Activated B cell treated with CpG ODN at 0.5 μM for 24 hours (primary cell): ENCODE measurements at regions not wholly inside any gene's neighbourhood (a gene's known extent, or its start where the extent isn't known, plus 50 kb on each side); places are given as distances from the start of the nearest gene placed in this dataset.

ENCODE experiments used
- ATAC-seq: fragments of 200-7000 bp; cut with Tn5 transposase; one replicate; pipeline ENCODE4 v1.10.0; 2021; ENCODE audit warnings: low read depth, mild to moderate bottlenecking, moderate library complexity
- CTCF ChIA-PET: fragments of 350-600 bp; sonication (Branson Sonifier 250); formaldehyde crosslinking; loops from one replicate; lab custom pipeline; 2021; ENCODE audit warnings: antibody characterized with exemption; lab: Charles Lee
- POLR2A ChIA-PET: fragments of 350-600 bp; sonication (Branson Sonifier 250); formaldehyde crosslinking; loops from one replicate; lab custom pipeline; 2021; ENCODE audit warnings: antibody characterized with exemption; lab: Charles Lee
- DNase-seq: peaks from one replicate; pipeline ENCODE4 v3.0.0; 2022
- H3K27ac Mint-ChIP-seq: one replicate; pipeline ENCODE4 v1.8.0; 2020; ENCODE audit warnings: mixed read lengths
- H3K27me3 Mint-ChIP-seq: one replicate; pipeline ENCODE4 v1.8.0; 2021; ENCODE audit warnings: mixed read lengths
- H3K36me3 Mint-ChIP-seq: one replicate; pipeline ENCODE4 v1.8.0; 2021; ENCODE audit warnings: low read depth, mixed read lengths
- H3K4me1 Mint-ChIP-seq: one replicate; pipeline ENCODE4 v1.8.0; 2021; ENCODE audit warnings: mixed read lengths
- H3K4me3 Mint-ChIP-seq: one replicate; pipeline ENCODE4 v1.8.0; 2020; ENCODE audit warnings: mild to moderate bottlenecking, mixed read lengths
- H3K9me3 Mint-ChIP-seq: one replicate; pipeline ENCODE4 v1.8.0; 2020; ENCODE audit warnings: mixed read lengths
- intact Hi-C: fragments of 100-400 bp; cut with micrococcal nuclease; formaldehyde crosslinking; loops from one replicate; pipeline ENCODE4 v1.15.1; 2024
- TF ChIP-seq, protein P1 (sequence below): fragments of 200-600 bp; IDR thresholded peaks from one replicate; pipeline ENCODE4 v1.8.0; 2022; ENCODE audit warnings: antibody characterized with exemption, mild to moderate bottlenecking

- no peaks in the 10 kb centered on the region for H3K27me3 Mint-ChIP-seq
- CTCF ChIA-PET: interaction anchor here (0.6 kb wide), 1 partner anchor 21 kb away, joined by 3 read pairs; no protein-coding TSS in a partner anchor
- DNase-seq (no peak), ATAC-seq (no peak)
- TF ChIP-seq, protein P1, sequence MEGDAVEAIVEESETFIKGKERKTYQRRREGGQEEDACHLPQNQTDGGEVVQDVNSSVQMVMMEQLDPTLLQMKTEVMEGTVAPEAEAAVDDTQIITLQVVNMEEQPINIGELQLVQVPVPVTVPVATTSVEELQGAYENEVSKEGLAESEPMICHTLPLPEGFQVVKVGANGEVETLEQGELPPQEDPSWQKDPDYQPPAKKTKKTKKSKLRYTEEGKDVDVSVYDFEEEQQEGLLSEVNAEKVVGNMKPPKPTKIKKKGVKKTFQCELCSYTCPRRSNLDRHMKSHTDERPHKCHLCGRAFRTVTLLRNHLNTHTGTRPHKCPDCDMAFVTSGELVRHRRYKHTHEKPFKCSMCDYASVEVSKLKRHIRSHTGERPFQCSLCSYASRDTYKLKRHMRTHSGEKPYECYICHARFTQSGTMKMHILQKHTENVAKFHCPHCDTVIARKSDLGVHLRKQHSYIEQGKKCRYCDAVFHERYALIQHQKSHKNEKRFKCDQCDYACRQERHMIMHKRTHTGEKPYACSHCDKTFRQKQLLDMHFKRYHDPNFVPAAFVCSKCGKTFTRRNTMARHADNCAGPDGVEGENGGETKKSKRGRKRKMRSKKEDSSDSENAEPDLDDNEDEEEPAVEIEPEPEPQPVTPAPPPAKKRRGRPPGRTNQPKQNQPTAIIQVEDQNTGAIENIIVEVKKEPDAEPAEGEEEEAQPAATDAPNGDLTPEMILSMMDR: no peak
- H3K27ac Mint-ChIP-seq: no peak overlapping the region
- no peak overlapping the region for H3K4me3 Mint-ChIP-seq
- intact Hi-C loops: no loop called here
- H3K9me3 Mint-ChIP-seq: peaks cover 20% of the 10 kb centered on the region
- POLR2A ChIA-PET: no interaction called here
- H3K4me1 Mint-ChIP-seq: no peaks in the 10 kb centered on the region
- H3K36me3 Mint-ChIP-seq: no peaks in the 10 kb centered on the region
Observed at GRCh38 chr19:31126236-31126635, 223.0 kb downstream of the TSHZ3 start.

GRCh38 chr19:31125071-31125470 is 224.2 kb downstream of the TSHZ3 start:
- Mint-ChIP-seq H3K27ac (no peak overlapping the region), H3K4me1 (no peaks in the 10 kb centered on the region), H3K27me3 (no peaks in the 10 kb centered on the region), H3K4me3 (no peak overlapping the region), H3K36me3 (no peaks in the 10 kb centered on the region), H3K9me3 (peaks cover 13% of the 10 kb centered on the region)
- ChIA-PET POLR2A (no interaction called here), CTCF (no interaction called here)
- ATAC-seq (no peak), DNase-seq (no peak)
- intact Hi-C loops: no loop called here
- TF ChIP-seq, protein P1: no peak

DNA sequence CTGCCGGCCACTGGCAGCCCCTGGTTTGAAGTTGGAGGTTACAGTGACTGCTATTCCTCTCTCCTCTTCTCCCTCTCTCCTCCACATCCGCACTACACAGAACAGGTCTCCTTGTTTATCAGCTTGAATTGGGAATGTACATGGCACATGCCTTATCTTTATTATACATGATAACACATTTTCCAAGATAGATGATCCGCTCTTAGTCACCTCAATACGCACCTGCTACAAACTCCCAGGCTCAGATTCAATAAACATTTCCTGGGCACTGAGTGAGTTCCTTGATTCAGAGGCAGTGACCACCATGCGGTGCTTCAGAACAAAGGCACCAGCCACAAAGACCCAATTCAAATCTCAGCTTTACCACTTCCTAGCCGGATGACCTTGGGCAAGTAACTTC is 227.7 kb downstream of the TSHZ3 start:
- Mint-ChIP-seq H3K4me3 (no peak overlapping the region), H3K4me1 (no peaks in the 10 kb centered on the region), H3K27ac (no peak overlapping the region), H3K27me3 (no peaks in the 10 kb centered on the region), H3K9me3 (peaks cover 6% of the 10 kb centered on the region), H3K36me3 (no peaks in the 10 kb centered on the region)
- CTCF ChIA-PET: no interaction called here
- TF ChIP-seq, protein P1: no peak
- no peak for DNase-seq
- no peak for ATAC-seq
- POLR2A ChIA-PET: no interaction called here
- intact Hi-C loops: no loop called here

DNA sequence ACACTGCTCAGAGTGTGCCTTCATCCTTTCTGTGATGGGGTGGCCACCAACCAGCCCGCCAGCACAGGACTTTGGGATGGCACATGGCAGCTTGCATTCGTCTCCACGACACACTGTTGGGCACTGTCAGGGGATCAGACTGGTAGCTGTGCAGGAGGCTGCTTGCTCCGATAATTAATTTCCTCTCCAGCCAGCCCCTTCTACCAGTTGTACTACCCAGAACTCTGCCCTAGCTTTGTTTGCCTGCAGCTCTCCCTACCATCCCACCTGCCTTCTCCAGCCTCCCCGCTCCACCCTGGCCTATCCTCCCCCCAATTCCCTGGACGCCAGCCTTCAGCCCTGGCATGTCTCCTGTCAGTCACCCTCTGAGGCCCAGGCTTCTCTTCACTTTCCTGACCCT is 228.3 kb downstream of the TSHZ3 start:
- Mint-ChIP-seq H3K27ac (no peak overlapping the region), H3K9me3 (peaks cover 6% of the 10 kb centered on the region), H3K36me3 (no peaks in the 10 kb centered on the region), H3K27me3 (no peaks in the 10 kb centered on the region), H3K4me3 (no peak overlapping the region), H3K4me1 (no peaks in the 10 kb centered on the region)
- TF ChIP-seq, protein P1: no peak
- POLR2A ChIA-PET: no interaction called here
- intact Hi-C loops: no loop called here
- ATAC-seq (no peak), DNase-seq (no peak)
- CTCF ChIA-PET: no interaction called here

- Mint-ChIP-seq H3K36me3 (no peaks in the 10 kb centered on the region), H3K4me3 (no peak overlapping the region), H3K4me1 (no peaks in the 10 kb centered on the region), H3K9me3 (peaks cover 4% of the 10 kb centered on the region), H3K27me3 (no peaks in the 10 kb centered on the region), H3K27ac (no peak overlapping the region)
- ATAC-seq (no peak), DNase-seq (no peak)
- ChIA-PET POLR2A (no interaction called here), CTCF (no interaction called here)
- intact Hi-C loops: no loop called here
- TF ChIP-seq, protein P1: no peak
Observed at GRCh38 chr19:31119951-31120690, 229.1 kb downstream of the TSHZ3 start.
